B cell (primary cell): ENCODE measurements at regions not wholly inside any gene's neighbourhood (a gene's known extent, or its start where the extent isn't known, plus 50 kb on each side); places are given as distances from the start of the nearest gene placed in this dataset.

ENCODE experiments used
- EZH2 ChIP-seq: IDR thresholded peaks from 2 replicates; pipeline ENCODE4 v1.6.1; 2012; ENCODE audit warnings: borderline replicate concordance, low read depth, mild to moderate bottlenecking, moderate library complexity, low read length; ENCODE audit not compliant: insufficient read depth, poor library complexity, severe bottlenecking
- TF ChIP-seq, protein P1 (sequence below): fragments of 200-600 bp; IDR thresholded peaks from one replicate; pipeline ENCODE4 v1.8.0; 2022; ENCODE audit warnings: antibody characterized with exemption, mild to moderate bottlenecking

DNA sequence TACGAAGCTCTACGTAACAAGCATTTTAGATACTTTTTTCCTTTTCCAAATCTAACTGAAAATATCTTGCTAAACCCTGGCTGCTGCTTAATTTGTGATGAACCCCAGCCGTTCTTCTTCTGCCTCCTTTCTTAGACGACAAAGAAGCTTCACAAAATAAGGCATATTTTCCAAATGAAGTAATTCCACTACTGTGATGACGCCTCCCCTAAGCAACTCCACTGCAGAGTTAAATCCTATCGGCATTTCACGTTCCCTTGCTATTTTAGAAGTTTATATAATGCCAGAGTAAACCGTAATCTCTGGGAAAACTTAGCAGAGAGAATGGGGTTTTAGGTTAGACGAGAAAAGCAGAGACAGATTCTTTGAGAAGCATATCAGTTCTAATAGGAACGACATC lies 683.1 kb upstream of the SALL1 start:
- TF ChIP-seq, protein P1, sequence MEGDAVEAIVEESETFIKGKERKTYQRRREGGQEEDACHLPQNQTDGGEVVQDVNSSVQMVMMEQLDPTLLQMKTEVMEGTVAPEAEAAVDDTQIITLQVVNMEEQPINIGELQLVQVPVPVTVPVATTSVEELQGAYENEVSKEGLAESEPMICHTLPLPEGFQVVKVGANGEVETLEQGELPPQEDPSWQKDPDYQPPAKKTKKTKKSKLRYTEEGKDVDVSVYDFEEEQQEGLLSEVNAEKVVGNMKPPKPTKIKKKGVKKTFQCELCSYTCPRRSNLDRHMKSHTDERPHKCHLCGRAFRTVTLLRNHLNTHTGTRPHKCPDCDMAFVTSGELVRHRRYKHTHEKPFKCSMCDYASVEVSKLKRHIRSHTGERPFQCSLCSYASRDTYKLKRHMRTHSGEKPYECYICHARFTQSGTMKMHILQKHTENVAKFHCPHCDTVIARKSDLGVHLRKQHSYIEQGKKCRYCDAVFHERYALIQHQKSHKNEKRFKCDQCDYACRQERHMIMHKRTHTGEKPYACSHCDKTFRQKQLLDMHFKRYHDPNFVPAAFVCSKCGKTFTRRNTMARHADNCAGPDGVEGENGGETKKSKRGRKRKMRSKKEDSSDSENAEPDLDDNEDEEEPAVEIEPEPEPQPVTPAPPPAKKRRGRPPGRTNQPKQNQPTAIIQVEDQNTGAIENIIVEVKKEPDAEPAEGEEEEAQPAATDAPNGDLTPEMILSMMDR = no peak
- no peak for TF ChIP-seq EZH2
